MM.1S (cell line): ENCODE measurements at regions not wholly inside any gene's neighbourhood (a gene's known extent, or its start where the extent isn't known, plus 50 kb on each side); places are given as distances from the start of the nearest gene placed in this dataset.

Source experiments
- DNase-seq: peaks from one replicate; pipeline ENCODE4 v3.0.0-alpha.2; 2015
- H2AFZ ChIP-seq: fragments of 300-600 bp; sonication (generic); 2 replicates; pipeline ENCODE4 v1.6.0; 2016; ENCODE audit warnings: antibody characterized with exemption, low read length
- H3F3A ChIP-seq: fragments of 300-600 bp; sonication (generic); 2 replicates; pipeline ENCODE4 v1.6.1; 2016; ENCODE audit warnings: mild to moderate bottlenecking, antibody characterized with exemption, low read length, moderate library complexity, mixed read lengths; ENCODE audit not compliant: insufficient read depth
- H3K27ac ChIP-seq: fragments of 300-600 bp; sonication (generic); 2 replicates; pipeline ENCODE4 v1.5.1; 2016; ENCODE audit warnings: mild to moderate bottlenecking, low read length
- H3K27me3 ChIP-seq: fragments of 300-600 bp; sonication (generic); replicated peaks from 2 replicates; pipeline ENCODE4 v1.6.0; 2016; ENCODE audit warnings: low read length; ENCODE audit not compliant: insufficient read depth
- H3K36me3 ChIP-seq: fragments of 300-600 bp; sonication (generic); replicated peaks from 2 replicates; pipeline ENCODE4 v1.6.1; 2016; ENCODE audit warnings: mild to moderate bottlenecking, low read length, mixed read lengths; ENCODE audit not compliant: insufficient read depth
- H3K4me1 ChIP-seq: fragments of 300-600 bp; sonication (generic); 2 replicates; pipeline ENCODE4 v1.6.1; 2016; ENCODE audit warnings: low read length, mixed read lengths
- H3K4me2 ChIP-seq: fragments of 300-600 bp; sonication (generic); 2 replicates; pipeline ENCODE4 v1.6.0; 2016; ENCODE audit warnings: low read depth, low read length
- H3K4me3 ChIP-seq: fragments of 300-600 bp; sonication (generic); 2 replicates; pipeline ENCODE4 v1.5.1; 2016; ENCODE audit warnings: low read length, mixed read lengths
- H3K79me2 ChIP-seq: fragments of 300-600 bp; sonication (generic); 2 replicates; pipeline ENCODE4 v1.6.1; 2016; ENCODE audit warnings: mixed run types, low read length, mixed read lengths
- H3K9ac ChIP-seq: fragments of 300-600 bp; sonication (generic); 2 replicates; pipeline ENCODE4 v1.6.1; 2016; ENCODE audit warnings: low read length, mixed read lengths
- H3K9me2 ChIP-seq: fragments of 300-600 bp; sonication (generic); replicated peaks from 2 replicates; pipeline ENCODE4 v1.6.1; 2016; ENCODE audit warnings: mild to moderate bottlenecking, low read length, mixed read lengths; ENCODE audit not compliant: insufficient read depth
- H3K9me3 ChIP-seq: fragments of 300-600 bp; sonication (generic); replicated peaks from 2 replicates; pipeline ENCODE4 v1.6.1; 2016; ENCODE audit warnings: mild to moderate bottlenecking, low read length, mixed read lengths; ENCODE audit not compliant: insufficient read depth
- H4K20me1 ChIP-seq: fragments of 300-600 bp; sonication (generic); 2 replicates; pipeline ENCODE4 v1.6.1; 2016; ENCODE audit warnings: mild to moderate bottlenecking, low read length, moderate library complexity, mixed read lengths; ENCODE audit not compliant: insufficient read depth
- EZH2 ChIP-seq: fragments of 300-600 bp; sonication (generic); optimal IDR thresholded peaks from 2 replicates; pipeline ENCODE3; 2017; ENCODE audit warnings: low read depth, mild to moderate bottlenecking, antibody characterized with exemption, low read length, mixed read lengths
- EZH2phosphoT487 ChIP-seq: fragments of 300-600 bp; sonication (generic); IDR thresholded peaks from 2 replicates; pipeline ENCODE4 v1.6.1; 2018; ENCODE audit warnings: antibody characterized with exemption, low read length
- TF ChIP-seq, protein P1 (sequence below): fragments of 300-600 bp; sonication (generic); IDR thresholded peaks from 2 replicates; pipeline ENCODE4 v1.5.1; 2016; ENCODE audit warnings: antibody characterized with exemption, low read length, mixed read lengths

DNA sequence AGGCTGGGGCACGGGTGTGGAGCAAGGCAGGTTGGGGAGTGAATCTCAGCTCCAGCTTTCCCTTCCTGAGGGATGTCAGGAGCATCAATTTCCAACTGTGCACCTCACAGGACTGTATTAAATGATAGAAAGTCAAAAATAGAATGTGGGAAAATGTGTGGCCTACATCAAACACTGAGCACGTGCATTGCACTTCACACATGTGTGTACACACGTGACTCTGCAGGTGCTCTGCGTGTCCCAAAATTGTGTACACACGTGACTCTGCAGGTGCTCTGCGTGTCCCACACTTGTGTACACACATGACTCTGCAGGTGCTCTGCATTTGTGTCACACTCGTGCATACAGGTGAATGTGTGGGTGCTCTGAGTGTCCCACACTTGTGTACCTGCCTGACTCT lies 577.2 kb upstream of the SALL3 start:
- H3K79me2 ChIP-seq = no peaks in the 10 kb centered on the region
- no peak overlapping the region for H3K9ac ChIP-seq
- no peaks in the 10 kb centered on the region for H3K27me3 ChIP-seq
- H3K9me2 ChIP-seq = no peaks in the 10 kb centered on the region
- no peak for TF ChIP-seq EZH2
- TF ChIP-seq EZH2phosphoT487 = no peak
- TF ChIP-seq, protein P1, sequence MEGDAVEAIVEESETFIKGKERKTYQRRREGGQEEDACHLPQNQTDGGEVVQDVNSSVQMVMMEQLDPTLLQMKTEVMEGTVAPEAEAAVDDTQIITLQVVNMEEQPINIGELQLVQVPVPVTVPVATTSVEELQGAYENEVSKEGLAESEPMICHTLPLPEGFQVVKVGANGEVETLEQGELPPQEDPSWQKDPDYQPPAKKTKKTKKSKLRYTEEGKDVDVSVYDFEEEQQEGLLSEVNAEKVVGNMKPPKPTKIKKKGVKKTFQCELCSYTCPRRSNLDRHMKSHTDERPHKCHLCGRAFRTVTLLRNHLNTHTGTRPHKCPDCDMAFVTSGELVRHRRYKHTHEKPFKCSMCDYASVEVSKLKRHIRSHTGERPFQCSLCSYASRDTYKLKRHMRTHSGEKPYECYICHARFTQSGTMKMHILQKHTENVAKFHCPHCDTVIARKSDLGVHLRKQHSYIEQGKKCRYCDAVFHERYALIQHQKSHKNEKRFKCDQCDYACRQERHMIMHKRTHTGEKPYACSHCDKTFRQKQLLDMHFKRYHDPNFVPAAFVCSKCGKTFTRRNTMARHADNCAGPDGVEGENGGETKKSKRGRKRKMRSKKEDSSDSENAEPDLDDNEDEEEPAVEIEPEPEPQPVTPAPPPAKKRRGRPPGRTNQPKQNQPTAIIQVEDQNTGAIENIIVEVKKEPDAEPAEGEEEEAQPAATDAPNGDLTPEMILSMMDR = no peak
- H3K27ac ChIP-seq = no peak overlapping the region
- no peaks in the 10 kb centered on the region for H3F3A ChIP-seq
- no peaks in the 10 kb centered on the region for H4K20me1 ChIP-seq
- H3K4me2 ChIP-seq = no peak overlapping the region
- H3K36me3 ChIP-seq = no peaks in the 10 kb centered on the region
- no peak overlapping the region for H2AFZ ChIP-seq
- no peaks in the 10 kb centered on the region for H3K4me1 ChIP-seq
- no peak overlapping the region for H3K4me3 ChIP-seq
- no peaks in the 10 kb centered on the region for H3K9me3 ChIP-seq
- no peak for DNase-seq

DNA sequence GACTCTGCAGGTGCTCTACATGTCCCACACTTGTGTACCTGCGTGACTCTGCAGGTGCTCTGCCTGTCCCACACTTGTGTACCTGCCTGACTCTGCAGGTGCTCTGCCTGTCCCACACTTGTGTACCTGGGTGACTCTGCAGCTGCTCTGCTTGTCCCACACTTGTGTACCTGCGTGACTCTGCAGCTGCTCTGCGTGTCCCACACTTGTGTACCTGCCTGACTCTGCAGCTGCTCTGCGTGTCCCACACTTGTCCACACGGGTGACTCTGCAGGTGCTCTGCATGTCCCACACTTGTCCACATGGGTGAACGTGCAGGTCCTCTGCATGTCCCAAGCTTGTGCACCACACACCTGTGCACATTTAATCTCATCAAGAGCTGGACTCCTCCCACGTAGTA lies 576.7 kb upstream of the SALL3 start:
- H3K9me2 ChIP-seq = no peaks in the 10 kb centered on the region
- H3K4me3 ChIP-seq = no peak overlapping the region
- no peak overlapping the region for H3K27ac ChIP-seq
- H3F3A ChIP-seq = no peaks in the 10 kb centered on the region
- no peaks in the 10 kb centered on the region for H4K20me1 ChIP-seq
- no peak overlapping the region for H3K4me2 ChIP-seq
- no peaks in the 10 kb centered on the region for H3K9me3 ChIP-seq
- DNase-seq = no peak
- H3K9ac ChIP-seq = no peak overlapping the region
- no peaks in the 10 kb centered on the region for H3K79me2 ChIP-seq
- no peak overlapping the region for H2AFZ ChIP-seq
- TF ChIP-seq EZH2 = no peak
- no peak for TF ChIP-seq EZH2phosphoT487
- TF ChIP-seq, protein P1 = no peak
- no peaks in the 10 kb centered on the region for H3K4me1 ChIP-seq
- H3K27me3 ChIP-seq = no peaks in the 10 kb centered on the region
- H3K36me3 ChIP-seq = no peaks in the 10 kb centered on the region

DNA sequence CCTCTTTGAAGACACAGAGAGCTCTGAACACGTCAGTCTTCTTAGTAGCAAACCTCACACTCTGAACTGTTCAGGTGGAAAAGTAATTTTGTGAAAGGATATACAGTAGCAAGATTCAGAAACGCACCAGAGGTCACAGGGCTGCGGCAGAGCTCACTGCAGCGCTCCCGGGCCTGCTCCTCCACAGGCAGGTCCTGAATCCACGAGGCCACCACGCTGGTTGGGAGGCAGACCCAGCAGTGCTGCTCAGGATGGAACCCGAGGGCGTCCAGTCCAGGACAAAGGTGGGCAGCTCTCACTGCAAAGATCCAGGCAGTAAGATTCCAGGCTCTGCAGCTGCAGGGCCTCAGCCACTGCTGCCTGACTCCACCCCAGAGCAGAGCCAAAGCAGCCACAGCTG lies 576.2 kb upstream of the SALL3 start:
- Histone ChIP-seq H3K27me3 (no peaks in the 10 kb centered on the region), H3K4me1 (no peaks in the 10 kb centered on the region), H3K9ac (no peak overlapping the region), H3K4me2 (no peak overlapping the region), H3K9me2 (no peaks in the 10 kb centered on the region), H3K27ac (no peak overlapping the region), H3K79me2 (no peaks in the 10 kb centered on the region), H3K36me3 (no peaks in the 10 kb centered on the region), H3F3A (no peaks in the 10 kb centered on the region), H3K4me3 (no peak overlapping the region), H4K20me1 (no peaks in the 10 kb centered on the region), H3K9me3 (no peaks in the 10 kb centered on the region), H2AFZ (no peak overlapping the region)
- DNase-seq = no peak
- TF ChIP-seq EZH2 = no peak
- TF ChIP-seq, protein P1 = no peak
- TF ChIP-seq EZH2phosphoT487 = no peak
